SK-N-MC (cell line): ENCODE measurements at regions not wholly inside any gene's neighbourhood (a gene's known extent, or its start where the extent isn't known, plus 50 kb on each side); places are given as distances from the start of the nearest gene placed in this dataset.

ENCODE experiments used
- EZH2 ChIP-seq: fragments of 200-600 bp; sonication (generic); IDR thresholded peaks from one replicate; pipeline ENCODE4 v1.6.1; 2017; ENCODE audit warnings: antibody characterized with exemption
- POLR2AphosphoS5 ChIP-seq: IDR thresholded peaks from 2 replicates; pipeline ENCODE4 v1.6.1; 2012; ENCODE audit warnings: mild to moderate bottlenecking, low read depth, low read length, borderline replicate concordance

- TF ChIP-seq POLR2AphosphoS5 (no peak), EZH2 (no peak)
These were observed 390.3 kb downstream of the GABRB3 start for GRCh38 chr15:26382444-26383072.
